22Rv1 (cell line): ENCODE measurements at regions not wholly inside any gene's neighbourhood (a gene's known extent, or its start where the extent isn't known, plus 50 kb on each side); places are given as distances from the start of the nearest gene placed in this dataset.

Experiments used
- CTCF ChIP-seq: fragments of 450-650 bp; IDR thresholded peaks from 2 replicates; pipeline ENCODE4 v1.5.1; 2017; ENCODE audit warnings: mild to moderate bottlenecking
- ZFX ChIP-seq: fragments of 450-650 bp; IDR thresholded peaks from 2 replicates; pipeline ENCODE4 v1.6.1; 2017; ENCODE audit warnings: antibody characterized with exemption, borderline replicate concordance

GRCh38 chr2:7838669-7839068, 843.2 kb upstream of the ID2 start:
- no peak for TF ChIP-seq CTCF
- TF ChIP-seq ZFX: no peak
